NCI-H2171 (cell line): ENCODE measurements at regions not wholly inside any gene's neighbourhood (a gene's known extent, or its start where the extent isn't known, plus 50 kb on each side); places are given as distances from the start of the nearest gene placed in this dataset.

Source experiments
- DNase-seq: peaks from one replicate; lab custom pipeline; 2025; lab: John Stamatoyannopoulos, UW

GRCh38 chr2:15825276-15825980, 114.9 kb upstream of the MYCN start:
- no peak for DNase-seq

- DNase-seq, result no peak
Measured at GRCh38 chr2:15826273-15826717, 114.1 kb upstream of the MYCN start.

GRCh38 chr2:15827001-15827400, 113.3 kb upstream of the MYCN start:
- DNase-seq, result no peak

- DNase-seq, result no peak
Measured at GRCh38 chr2:15828576-15828975, 111.8 kb upstream of the MYCN start.

- DNase-seq, result no peak
Measured at GRCh38 chr2:15829091-15829801, 111.1 kb upstream of the MYCN start.

GRCh38 chr2:15829985-15830384, 110.4 kb upstream of the MYCN start:
- DNase-seq, result no peak

- DNase-seq, result no peak
Measured at GRCh38 chr2:15830937-15831549, 109.3 kb upstream of the MYCN start.

- no peak for DNase-seq
Measured at GRCh38 chr2:15832030-15832709, 108.2 kb upstream of the MYCN start.

- DNase-seq, result no peak
Measured at GRCh38 chr2:15832849-15833680, 107.3 kb upstream of the MYCN start.

- DNase-seq, result no peak
Measured at GRCh38 chr2:15833731-15834130, 106.6 kb upstream of the MYCN start.

- DNase-seq, result no peak
Measured at GRCh38 chr2:15834381-15835031, 105.8 kb upstream of the MYCN start.

- DNase-seq, result no peak
Measured at GRCh38 chr2:15835991-15836688, 104.2 kb upstream of the MYCN start.

- no peak for DNase-seq
Measured at GRCh38 chr2:15836689-15837610, 103.4 kb upstream of the MYCN start.

GRCh38 chr2:15838481-15839090, 101.8 kb upstream of the MYCN start:
- DNase-seq, result no peak

- DNase-seq, result no peak
Measured at GRCh38 chr2:15839426-15840124, 100.8 kb upstream of the MYCN start.

- no peak for DNase-seq
Measured at GRCh38 chr2:15840148-15840547, 100.2 kb upstream of the MYCN start.

GRCh38 chr2:15840969-15841368, 99.4 kb upstream of the MYCN start:
- no peak for DNase-seq

- no peak for DNase-seq
Measured at GRCh38 chr2:15841776-15842560, 98.4 kb upstream of the MYCN start.
